B cell (primary cell): ENCODE measurements at regions not wholly inside any gene's neighbourhood (a gene's known extent, or its start where the extent isn't known, plus 50 kb on each side); places are given as distances from the start of the nearest gene placed in this dataset.

Source experiments
- EZH2 ChIP-seq: IDR thresholded peaks from 2 replicates; pipeline ENCODE4 v1.6.1; 2012; ENCODE audit warnings: borderline replicate concordance, low read depth, mild to moderate bottlenecking, moderate library complexity, low read length; ENCODE audit not compliant: insufficient read depth, poor library complexity, severe bottlenecking
- TF ChIP-seq, protein P1 (sequence below): fragments of 200-600 bp; IDR thresholded peaks from one replicate; pipeline ENCODE4 v1.8.0; 2022; ENCODE audit warnings: antibody characterized with exemption, mild to moderate bottlenecking

DNA sequence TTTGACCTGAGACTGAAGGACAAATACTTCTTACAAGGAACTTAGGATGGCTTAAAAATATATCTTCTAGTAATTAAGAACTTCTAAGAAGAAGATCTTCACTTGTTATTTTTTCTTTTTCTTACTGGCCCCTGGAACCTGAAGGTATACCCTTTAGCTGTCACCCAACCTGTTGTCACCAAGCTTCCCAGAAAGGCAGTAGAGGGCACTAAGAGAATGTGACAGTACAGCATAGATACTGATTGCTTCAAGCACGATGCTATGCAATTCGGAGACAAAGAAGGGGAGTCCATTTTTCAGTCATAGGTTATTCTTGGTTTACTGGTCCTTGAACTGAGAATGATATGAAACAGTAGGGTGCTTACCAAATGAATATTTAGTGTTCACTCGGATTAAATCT, 208.3 kb upstream of the PCDH9 start:
- TF ChIP-seq, protein P1, sequence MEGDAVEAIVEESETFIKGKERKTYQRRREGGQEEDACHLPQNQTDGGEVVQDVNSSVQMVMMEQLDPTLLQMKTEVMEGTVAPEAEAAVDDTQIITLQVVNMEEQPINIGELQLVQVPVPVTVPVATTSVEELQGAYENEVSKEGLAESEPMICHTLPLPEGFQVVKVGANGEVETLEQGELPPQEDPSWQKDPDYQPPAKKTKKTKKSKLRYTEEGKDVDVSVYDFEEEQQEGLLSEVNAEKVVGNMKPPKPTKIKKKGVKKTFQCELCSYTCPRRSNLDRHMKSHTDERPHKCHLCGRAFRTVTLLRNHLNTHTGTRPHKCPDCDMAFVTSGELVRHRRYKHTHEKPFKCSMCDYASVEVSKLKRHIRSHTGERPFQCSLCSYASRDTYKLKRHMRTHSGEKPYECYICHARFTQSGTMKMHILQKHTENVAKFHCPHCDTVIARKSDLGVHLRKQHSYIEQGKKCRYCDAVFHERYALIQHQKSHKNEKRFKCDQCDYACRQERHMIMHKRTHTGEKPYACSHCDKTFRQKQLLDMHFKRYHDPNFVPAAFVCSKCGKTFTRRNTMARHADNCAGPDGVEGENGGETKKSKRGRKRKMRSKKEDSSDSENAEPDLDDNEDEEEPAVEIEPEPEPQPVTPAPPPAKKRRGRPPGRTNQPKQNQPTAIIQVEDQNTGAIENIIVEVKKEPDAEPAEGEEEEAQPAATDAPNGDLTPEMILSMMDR = no peak
- TF ChIP-seq EZH2 = no peak
